SK-N-SH treated with all-trans-retinoic acid at 6 μM for 48 hours (cell line): ENCODE measurements at regions not wholly inside any gene's neighbourhood (a gene's known extent, or its start where the extent isn't known, plus 50 kb on each side); places are given as distances from the start of the nearest gene placed in this dataset.

ENCODE experiments used
- ATAC-seq: fragments of 200-7000 bp; cut with Tn5 transposase; 3 replicates; pipeline ENCODE4 v1.9.1; 2020; ENCODE audit warnings: mild to moderate bottlenecking, moderate library complexity
- ARNTL ChIP-seq: fragments of 450-650 bp; formaldehyde crosslinking; IDR thresholded peaks from 2 replicates; pipeline ENCODE4 v1.5.0; 2020; ENCODE audit warnings: low read depth, mild to moderate bottlenecking, moderate library complexity, borderline replicate concordance
- BACH2 ChIP-seq: fragments of 250-450 bp; sonication (Bioruptor Pico); IDR thresholded peaks from 2 replicates; pipeline ENCODE4 v1.9.0; 2021; ENCODE audit warnings: mild to moderate bottlenecking, borderline replicate concordance
- CREB5 ChIP-seq: fragments of 250-450 bp; sonication (Bioruptor Pico); IDR thresholded peaks from 2 replicates; pipeline ENCODE4 v1.5.1; 2020; ENCODE audit warnings: low read depth, mild to moderate bottlenecking, moderate library complexity
- CSDC2 ChIP-seq: fragments of 250-450 bp; sonication (Bioruptor Pico); IDR thresholded peaks from 2 replicates; pipeline ENCODE4 v1.5.0; 2020; ENCODE audit warnings: mild to moderate bottlenecking, moderate library complexity
- CSRNP3 ChIP-seq: fragments of 250-450 bp; sonication (Bioruptor Pico); IDR thresholded peaks from 2 replicates; pipeline ENCODE4 v1.5.1; 2021; ENCODE audit warnings: mild to moderate bottlenecking, moderate library complexity
- ESRRG ChIP-seq: fragments of 250-450 bp; sonication (Bioruptor Pico); IDR thresholded peaks from 2 replicates; pipeline ENCODE4 v1.6.1; 2021; ENCODE audit warnings: mild to moderate bottlenecking
- GLIS3 ChIP-seq: fragments of 250-450 bp; sonication (Bioruptor Pico); IDR thresholded peaks from 2 replicates; pipeline ENCODE4 v1.5.0; 2020; ENCODE audit warnings: mild to moderate bottlenecking, moderate library complexity
- ISL1 ChIP-seq: fragments of 250-450 bp; sonication (Bioruptor Pico); IDR thresholded peaks from 2 replicates; pipeline ENCODE4 v2.1.2; 2022; ENCODE audit warnings: mild to moderate bottlenecking, moderate library complexity
- OSR1 ChIP-seq: fragments of 250-450 bp; sonication (Bioruptor Pico); IDR thresholded peaks from 2 replicates; pipeline ENCODE4 v1.8.0; 2022; ENCODE audit warnings: moderate library complexity, mild to moderate bottlenecking, inconsistent platforms
- PATZ1 ChIP-seq: fragments of 250-450 bp; sonication (Bioruptor Pico); IDR thresholded peaks from 2 replicates; pipeline ENCODE4 v1.8.0; 2020; ENCODE audit warnings: mild to moderate bottlenecking, moderate library complexity, borderline replicate concordance
- POU6F1 ChIP-seq: fragments of 250-450 bp; sonication (Bioruptor Pico); IDR thresholded peaks from 2 replicates; pipeline ENCODE4 v1.8.0; 2021; ENCODE audit warnings: low read depth, mild to moderate bottlenecking, moderate library complexity, borderline replicate concordance
- PPARA ChIP-seq: fragments of 250-450 bp; sonication (Bioruptor Pico); IDR thresholded peaks from 2 replicates; pipeline ENCODE4 v1.5.0; 2020; ENCODE audit warnings: mild to moderate bottlenecking, borderline replicate concordance
- RARB ChIP-seq: fragments of 250-450 bp; sonication (Bioruptor Pico); IDR thresholded peaks from 2 replicates; pipeline ENCODE4 v1.8.0; 2021; ENCODE audit warnings: mild to moderate bottlenecking, moderate library complexity
- SNAI2 ChIP-seq: fragments of 250-450 bp; sonication (Bioruptor Pico); IDR thresholded peaks from 2 replicates; pipeline ENCODE4 v1.5.0; 2020; ENCODE audit warnings: mild to moderate bottlenecking, moderate library complexity
- TCF4 ChIP-seq: fragments of 250-450 bp; sonication (Bioruptor Pico); IDR thresholded peaks from 2 replicates; pipeline ENCODE4 v1.8.0; 2021; ENCODE audit warnings: mild to moderate bottlenecking, moderate library complexity, borderline replicate concordance
- TOX ChIP-seq: fragments of 250-450 bp; sonication (Bioruptor Pico); IDR thresholded peaks from 2 replicates; pipeline ENCODE4 v1.8.0; 2021; ENCODE audit warnings: mild to moderate bottlenecking, moderate library complexity, borderline replicate concordance
- ZC3H10 ChIP-seq: fragments of 250-450 bp; sonication (Bioruptor Pico); IDR thresholded peaks from 2 replicates; pipeline ENCODE4 v1.5.1; 2021; ENCODE audit warnings: mild to moderate bottlenecking, moderate library complexity
- ZFP3 ChIP-seq: fragments of 250-450 bp; sonication (Bioruptor Pico); IDR thresholded peaks from 2 replicates; pipeline ENCODE4 v1.5.0; 2020; ENCODE audit warnings: mild to moderate bottlenecking, moderate library complexity
- ZNF565 ChIP-seq: fragments of 450-650 bp; formaldehyde crosslinking; conservative IDR thresholded peaks from 2 replicates; pipeline ENCODE4 v1.5.0; 2020; ENCODE audit warnings: low read depth, mild to moderate bottlenecking, moderate library complexity
- ZNF70 ChIP-seq: fragments of 450-650 bp; formaldehyde crosslinking; IDR thresholded peaks from 2 replicates; pipeline ENCODE4 v1.5.0; 2020; ENCODE audit warnings: mild to moderate bottlenecking, moderate library complexity
- ZNF8 ChIP-seq: fragments of 450-650 bp; formaldehyde crosslinking; IDR thresholded peaks from 2 replicates; pipeline ENCODE4 v1.5.0; 2020; ENCODE audit warnings: mild to moderate bottlenecking, moderate library complexity

GRCh38 chr4:123833171-123833643 lies 436.6 kb downstream of the SPRY1 start:
- ATAC-seq: no peak
- TF ChIP-seq ZNF8 (CRISPR knock-in tag): peak; percentile 72; the same call in 1 of the 2 replicates
- no peak for TF ChIP-seq ZFP3 (CRISPR knock-in tag)

GRCh38 chr4:123835831-123836590 lies 439.4 kb downstream of the SPRY1 start:
- ATAC-seq: no peak

GRCh38 chr4:123836851-123837595 lies 440.4 kb downstream of the SPRY1 start:
- ATAC-seq: no peak

More at GRCh38 chr4:123835831-123836590, 439.4 kb downstream of the SPRY1 start:
- TF ChIP-seq CSRNP3 (CRISPR knock-in tag) (no peak), ZFP3 (CRISPR knock-in tag) (no peak), ARNTL (CRISPR knock-in tag) (no peak), TCF4 (CRISPR knock-in tag) (no peak), ZC3H10 (CRISPR knock-in tag) (no peak), ISL1 (CRISPR knock-in tag) (no peak), TOX (CRISPR knock-in tag) (no peak), CSDC2 (no peak), POU6F1 (CRISPR knock-in tag) (no peak), GLIS3 (CRISPR knock-in tag) (no peak), ZNF565 (CRISPR knock-in tag) (no peak), OSR1 (CRISPR knock-in tag) (no peak), PPARA (CRISPR knock-in tag) (no peak), RARB (no peak), BACH2 (CRISPR knock-in tag) (no peak), SNAI2 (CRISPR knock-in tag) (no peak)

GRCh38 chr4:123838474-123838873 lies 441.9 kb downstream of the SPRY1 start:
- TF ChIP-seq PATZ1 (CRISPR knock-in tag) (no peak), CSDC2 (no peak)
- ATAC-seq: no peak

More at GRCh38 chr4:123836851-123837595, 440.4 kb downstream of the SPRY1 start:
- no peak for TF ChIP-seq ZNF70

GRCh38 chr4:123840197-123840596 lies 443.6 kb downstream of the SPRY1 start:
- no peak for TF ChIP-seq CREB5
- no peak for TF ChIP-seq CSDC2
- no peak for TF ChIP-seq TOX (CRISPR knock-in tag)
- no peak for TF ChIP-seq RARB
- TF ChIP-seq ARNTL (CRISPR knock-in tag): no peak
- no peak for TF ChIP-seq CSRNP3 (CRISPR knock-in tag)
- TF ChIP-seq ESRRG: no peak

More at GRCh38 chr4:123840197-123840596, 443.6 kb downstream of the SPRY1 start:
- ATAC-seq: no peak
